ENCODE measurements at regions not wholly inside any gene's neighbourhood (a gene's known extent, or its start where the extent isn't known, plus 50 kb on each side); places are given as distances from the start of the nearest gene placed in this dataset.

- Histone ChIP-seq H3K27ac (no peak overlapping the region), H3K9me3 (no peaks in the 10 kb centered on the region), H3K27me3 (no peaks in the 10 kb centered on the region), H3K4me1 (peaks cover 1 to 24% (median 7%) of the 10 kb centered on the region in 4 donors), H3K36me3 (no peaks in the 10 kb centered on the region), H3K4me3 (no peak overlapping the region)
- intact Hi-C loops (cut with DNase I; ENCODE audit: low total_unique reads): no loop called here
- DNase-seq: peak in 1 of 2 donors; percentile 18
- 25 to 57% (median 50%) methylated on average over 9 of the region's 9 CpGs for WGBS, 5 donors
- no peak for TF ChIP-seq CTCF (IDR thresholded peaks at IDR 0.05)
- no peak for TF ChIP-seq POLR2AphosphoS5 (IDR thresholded peaks at IDR 0.05)
- TF ChIP-seq EP300 (IDR thresholded peaks at IDR 0.05): no peak
- no peak for TF ChIP-seq POLR2A (IDR thresholded peaks at IDR 0.05)
These were observed 102.2 kb upstream of the CLINT1 start for GRCh38 chr5:157961176-157961575.

GRCh38 chr5:157959370-157959769 lies 100.4 kb upstream of the CLINT1 start:
- peak in 1 of 2 donors; percentile 47 for DNase-seq
- H3K27ac ChIP-seq: peak overlapping the region in 1 of 5 donors; percentile 45
- intact Hi-C loops (cut with DNase I; ENCODE audit: low total_unique reads): no loop called here

GRCh38 chr5:157956271-157956885 lies 97.4 kb upstream of the CLINT1 start:
- 19 to 40% (median 35%) methylated on average over 3 of the region's 3 CpGs for WGBS, 5 donors
- H3K27ac ChIP-seq: peak overlapping the region in 3 of 5 donors; percentile 9 to 62 (median 10)
- no peak overlapping the region for H3K4me3 ChIP-seq
- peak in 1 of 2 donors; percentile 80 for DNase-seq
- TF ChIP-seq POLR2A (IDR thresholded peaks at IDR 0.05) (no peak), POLR2AphosphoS5 (IDR thresholded peaks at IDR 0.05) (no peak), CTCF (IDR thresholded peaks at IDR 0.05) (no peak), EP300 (IDR thresholded peaks at IDR 0.05) (no peak)
- no peaks in the 10 kb centered on the region for H3K36me3 ChIP-seq
- peaks cover 5 to 17% (median 7%) of the 10 kb centered on the region in 4 donors for H3K4me1 ChIP-seq
- intact Hi-C loops (cut with DNase I; ENCODE audit: low total_unique reads): no loop called here
- H3K9me3 ChIP-seq: no peaks in the 10 kb centered on the region
- no peaks in the 10 kb centered on the region for H3K27me3 ChIP-seq

More at GRCh38 chr5:157959370-157959769, 100.4 kb upstream of the CLINT1 start:
- H3K27me3 ChIP-seq: no peaks in the 10 kb centered on the region
- TF ChIP-seq POLR2AphosphoS5 (IDR thresholded peaks at IDR 0.05) (no peak), CTCF (IDR thresholded peaks at IDR 0.05) (no peak), POLR2A (IDR thresholded peaks at IDR 0.05) (no peak), EP300 (IDR thresholded peaks at IDR 0.05) (no peak)
- no peaks in the 10 kb centered on the region for H3K9me3 ChIP-seq
- peaks cover 6 to 24% (median 9%) of the 10 kb centered on the region in 4 donors for H3K4me1 ChIP-seq
- H3K4me3 ChIP-seq: no peak overlapping the region
- H3K36me3 ChIP-seq: no peaks in the 10 kb centered on the region

- Histone ChIP-seq H3K36me3 (no peaks in the 10 kb centered on the region), H3K27ac (peak overlapping the region in 2 of 5 donors; percentile 10 to 62), H3K4me3 (no peak overlapping the region), H3K27me3 (no peaks in the 10 kb centered on the region), H3K9me3 (no peaks in the 10 kb centered on the region), H3K4me1 (peaks cover 0 to 10% (median 7%) of the 10 kb centered on the region in 4 donors)
- 70 to 82% (median 74%) methylated on average over 6 of the region's 6 CpGs for WGBS, 5 donors
- DNase-seq: no peak
- intact Hi-C loops (cut with DNase I; ENCODE audit: low total_unique reads): no loop called here
- TF ChIP-seq POLR2A (IDR thresholded peaks at IDR 0.05) (no peak), CTCF (IDR thresholded peaks at IDR 0.05) (no peak), EP300 (IDR thresholded peaks at IDR 0.05) (no peak), POLR2AphosphoS5 (IDR thresholded peaks at IDR 0.05) (no peak)
These were observed 96.7 kb upstream of the CLINT1 start for GRCh38 chr5:157955541-157956172.
